HG03575 (cell line): ENCODE measurements at regions not wholly inside any gene's neighbourhood (a gene's known extent, or its start where the extent isn't known, plus 50 kb on each side); places are given as distances from the start of the nearest gene placed in this dataset.

Source experiments
- ATAC-seq: cut with Tn5 transposase; IDR thresholded peaks from one replicate; pipeline ENCODE4 v1.9.1; 2021; ENCODE audit not compliant: unreplicated experiment, insufficient number of reproducible peaks, low FRiP score; ENCODE audit errors: extremely low read depth

GRCh38 chr9:27847380-27847779 is 274.1 kb upstream of the C9orf72 start:
- ATAC-seq = no peak

DNA sequence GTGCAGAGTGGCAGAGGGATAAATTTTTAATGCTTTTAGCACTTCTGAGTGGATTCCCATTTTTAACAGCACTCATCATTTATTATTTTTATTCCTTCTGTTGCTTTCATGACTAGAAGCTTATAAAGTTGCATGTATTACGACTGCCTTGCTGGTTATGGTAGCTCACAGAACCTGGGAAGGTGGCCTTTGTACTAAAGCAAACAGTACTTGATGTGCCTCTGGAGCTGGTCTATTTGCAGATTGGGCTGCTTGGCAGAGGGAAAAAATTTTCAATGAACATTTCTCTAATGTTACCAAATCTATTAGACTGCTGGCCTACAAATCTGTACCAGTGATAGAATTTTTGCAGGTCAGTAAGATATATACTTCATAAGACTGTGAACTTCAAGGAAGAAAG is 274.5 kb upstream of the C9orf72 start:
- no peak for ATAC-seq

GRCh38 chr9:27848315-27848714 is 275.0 kb upstream of the C9orf72 start:
- ATAC-seq = no peak

GRCh38 chr9:27851858-27852257 is 278.6 kb upstream of the C9orf72 start:
- no peak for ATAC-seq

GRCh38 chr9:27853529-27853928 is 280.2 kb upstream of the C9orf72 start:
- ATAC-seq = no peak

DNA sequence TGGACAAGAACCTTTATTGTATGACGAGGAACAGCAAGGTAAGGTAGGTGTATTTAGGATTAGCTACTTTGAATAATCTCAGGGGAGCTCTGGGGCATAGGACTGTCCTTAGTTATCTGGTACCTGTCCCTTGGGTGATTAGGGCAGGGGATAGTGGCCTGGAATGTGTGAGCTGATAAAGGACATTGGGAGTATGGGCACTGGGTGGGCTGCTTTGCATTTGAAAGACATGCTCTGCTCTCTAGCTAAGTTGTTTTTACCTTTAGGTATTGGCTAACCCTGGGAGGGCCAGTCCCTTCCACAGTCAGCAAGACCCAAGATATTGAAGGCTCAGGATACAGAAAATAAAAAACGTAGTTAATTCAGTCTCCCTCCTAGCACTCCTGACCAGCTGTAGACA is 282.8 kb upstream of the C9orf72 start:
- no peak for ATAC-seq

DNA sequence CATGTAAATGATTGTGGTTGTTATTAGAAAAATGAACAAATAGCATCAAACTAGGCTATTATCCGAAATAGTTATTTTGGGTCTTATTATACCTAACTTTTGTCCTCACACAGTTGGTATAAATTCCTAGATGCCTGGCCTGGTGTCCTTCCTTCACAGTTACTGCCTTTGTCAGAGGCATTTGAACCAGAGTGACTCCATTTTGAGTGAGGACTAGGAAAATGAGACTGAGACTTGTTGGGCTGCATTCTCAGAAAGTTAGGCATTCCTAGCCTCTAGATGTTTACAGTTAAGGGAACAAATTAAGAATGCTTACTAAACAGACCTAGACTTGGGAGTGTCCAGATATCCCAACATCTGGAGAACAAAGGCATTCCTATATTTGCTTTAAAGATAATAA is 283.5 kb upstream of the C9orf72 start:
- no peak for ATAC-seq

GRCh38 chr9:27861887-27862286 is 288.6 kb upstream of the C9orf72 start:
- ATAC-seq = no peak

- no peak for ATAC-seq
Measured at GRCh38 chr9:27864644-27865438, 291.6 kb upstream of the C9orf72 start.

DNA sequence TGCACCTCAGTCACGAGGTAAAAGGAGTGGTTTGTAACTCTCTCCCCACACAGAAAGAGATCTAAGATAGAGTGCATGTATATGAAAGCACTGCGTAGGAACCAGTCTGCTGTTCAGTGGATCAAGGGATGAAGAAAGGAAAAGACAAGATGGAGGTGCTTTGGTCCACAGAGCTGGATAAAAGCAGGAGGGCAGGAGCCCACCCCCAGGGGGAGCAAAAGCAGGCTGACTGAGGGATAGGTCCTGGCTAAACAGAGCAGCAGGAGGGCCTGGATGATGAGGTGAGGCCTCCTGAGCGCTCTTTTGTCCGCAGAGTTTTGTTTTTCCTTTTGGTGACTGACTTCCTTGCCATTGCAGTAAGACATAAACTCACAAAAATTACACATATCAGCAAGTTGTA is 293.5 kb upstream of the C9orf72 start:
- no peak for ATAC-seq

GRCh38 chr9:27870404-27870803 is 297.1 kb upstream of the C9orf72 start:
- ATAC-seq = no peak

- ATAC-seq = no peak
Measured at GRCh38 chr9:27880156-27880555, 306.9 kb upstream of the C9orf72 start.

DNA sequence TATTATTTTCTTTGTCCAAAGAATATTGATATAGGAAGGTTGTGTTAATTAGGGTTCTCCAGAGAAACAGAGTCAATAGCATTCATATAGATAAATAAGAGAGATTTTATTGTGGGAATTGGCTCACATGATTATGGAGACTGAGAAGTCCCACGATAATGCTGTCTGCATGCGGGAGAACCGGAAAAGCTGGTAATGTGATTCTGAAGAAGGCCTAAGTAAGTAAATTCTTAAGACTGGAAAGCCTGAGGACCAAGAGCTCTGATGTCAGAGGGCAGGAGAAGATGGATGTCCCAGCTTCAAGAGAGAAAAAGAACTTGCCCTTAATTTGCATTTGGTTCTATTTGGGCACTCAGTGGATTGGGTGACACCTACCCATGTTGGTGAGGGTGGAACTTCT is 307.4 kb upstream of the C9orf72 start:
- no peak for ATAC-seq

DNA sequence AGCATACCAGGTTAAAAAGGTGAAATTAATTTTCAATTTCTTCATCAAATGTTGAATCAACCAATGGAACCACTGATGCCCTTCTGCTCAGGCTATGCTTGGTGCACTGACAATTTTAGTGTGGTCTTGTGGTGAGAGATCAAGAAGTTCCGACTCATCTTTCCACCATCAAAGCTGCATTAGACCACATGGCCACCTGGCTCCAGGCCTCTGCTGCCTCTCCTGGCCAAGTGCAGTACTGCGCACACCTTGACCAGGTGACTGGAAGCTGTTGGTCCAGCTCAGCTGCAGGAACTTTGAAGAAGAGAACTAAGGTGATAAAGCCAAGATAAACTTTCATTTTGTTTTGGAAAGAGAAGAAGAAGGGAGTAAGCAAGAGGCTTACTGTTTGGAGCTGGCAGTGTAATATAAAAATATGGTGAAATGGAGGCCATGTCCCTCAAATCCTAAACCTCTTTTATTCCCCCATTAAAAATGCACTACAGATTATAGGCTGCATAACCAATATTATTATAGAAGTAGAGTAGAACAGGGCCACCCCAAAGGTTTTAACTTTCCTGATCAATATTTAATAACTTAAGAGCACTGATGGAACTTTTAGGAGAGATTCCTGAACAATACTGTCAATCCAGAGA is 315.5 kb upstream of the C9orf72 start:
- ATAC-seq = peak; percentile 85

- ATAC-seq = no peak
Measured at GRCh38 chr9:27924502-27924901, 351.2 kb upstream of the C9orf72 start.

DNA sequence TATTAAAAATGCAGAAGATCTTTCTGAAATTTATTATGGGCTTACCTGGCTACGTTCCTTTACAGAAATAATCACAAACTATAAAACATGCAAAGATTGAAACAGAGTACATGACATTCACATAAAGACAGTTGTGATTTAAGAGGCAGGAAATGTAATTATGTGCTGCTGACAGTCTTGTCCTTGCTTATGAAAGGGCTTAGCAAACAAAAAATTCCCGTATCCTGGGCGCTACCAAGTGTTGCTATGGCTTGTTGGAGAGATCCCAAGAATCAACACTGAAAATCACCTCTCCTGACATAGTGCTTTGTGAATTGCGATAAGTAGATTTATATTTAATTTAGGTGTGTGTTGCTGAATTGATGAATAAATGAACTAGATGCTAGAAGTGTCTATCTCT is 352.5 kb upstream of the C9orf72 start:
- no peak for ATAC-seq

DNA sequence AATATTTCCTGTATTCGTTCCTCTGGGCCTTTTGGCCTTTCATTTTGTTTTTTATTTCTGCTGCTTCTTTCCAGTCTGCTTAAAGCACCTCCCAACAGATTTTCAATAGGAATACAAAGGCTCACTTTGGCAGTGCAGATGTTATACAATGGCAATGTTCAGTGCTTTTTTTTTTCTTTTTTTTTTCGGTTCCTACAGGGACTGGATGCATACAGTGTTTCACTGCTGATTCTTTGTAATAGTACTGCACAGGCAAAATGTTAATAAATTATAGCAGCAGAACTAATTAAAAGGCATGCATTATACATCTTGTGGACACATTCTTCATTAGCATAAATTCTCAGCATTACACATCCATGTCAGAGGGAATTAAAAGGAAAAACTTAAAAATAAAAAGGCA is 356.6 kb upstream of the C9orf72 start:
- ATAC-seq = no peak

DNA sequence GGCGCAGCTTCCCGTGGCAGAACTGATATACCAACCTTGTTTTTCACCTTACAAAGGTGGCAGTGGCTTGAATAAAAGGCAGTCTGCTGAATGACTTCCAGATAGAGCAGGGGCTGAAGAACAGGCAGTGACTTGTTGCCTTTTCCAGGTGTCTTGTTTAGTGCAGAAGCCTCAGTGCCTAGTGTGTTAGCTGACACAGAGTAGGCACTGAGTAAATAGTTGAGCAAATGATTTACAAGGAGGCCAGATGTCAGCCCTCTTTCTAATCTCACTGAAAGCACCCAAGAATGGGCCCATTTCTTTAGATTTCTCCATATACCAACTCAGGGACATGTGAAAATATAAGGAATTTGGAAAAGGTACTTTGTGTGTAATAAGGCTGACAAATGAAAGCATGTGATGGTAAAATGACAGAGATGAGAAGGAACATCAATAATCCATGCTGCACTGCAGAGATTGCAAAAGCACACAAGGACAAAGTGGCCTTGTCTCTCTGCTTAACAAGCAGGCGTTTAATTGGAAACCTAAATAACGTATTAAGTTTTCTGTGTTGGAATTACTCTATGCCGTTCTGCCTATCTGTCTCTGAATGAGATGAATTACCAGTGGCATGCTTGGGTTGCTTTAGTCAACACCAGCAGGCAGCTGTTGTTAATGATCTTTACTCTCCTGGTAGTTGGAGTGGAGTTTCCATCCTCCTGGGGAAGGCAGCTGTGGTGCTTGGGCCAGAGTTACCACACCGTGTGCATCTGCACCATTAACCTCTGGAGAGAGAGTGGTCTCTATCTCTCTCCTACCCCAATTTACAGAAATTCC is 360.1 kb upstream of the C9orf72 start:
- ATAC-seq = no peak

DNA sequence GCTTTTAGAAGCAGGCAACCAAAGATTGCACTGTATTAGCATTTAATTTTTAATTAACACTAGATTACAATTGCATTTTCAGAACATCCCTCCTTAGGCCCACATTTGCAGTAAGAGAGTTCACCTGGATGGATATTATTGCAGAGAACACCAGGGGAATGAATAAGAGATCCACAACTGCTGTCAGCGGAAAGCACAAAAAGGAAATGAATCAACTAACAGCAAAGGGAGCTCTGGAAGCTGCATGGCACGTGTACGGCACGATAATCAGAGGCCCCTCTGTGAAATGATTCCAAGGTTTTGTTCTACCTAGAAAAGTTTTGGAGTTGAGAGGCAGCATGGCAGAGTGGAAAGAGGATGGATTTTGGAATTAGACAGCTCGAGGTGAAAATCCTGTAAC is 361.2 kb upstream of the C9orf72 start:
- no peak for ATAC-seq

DNA sequence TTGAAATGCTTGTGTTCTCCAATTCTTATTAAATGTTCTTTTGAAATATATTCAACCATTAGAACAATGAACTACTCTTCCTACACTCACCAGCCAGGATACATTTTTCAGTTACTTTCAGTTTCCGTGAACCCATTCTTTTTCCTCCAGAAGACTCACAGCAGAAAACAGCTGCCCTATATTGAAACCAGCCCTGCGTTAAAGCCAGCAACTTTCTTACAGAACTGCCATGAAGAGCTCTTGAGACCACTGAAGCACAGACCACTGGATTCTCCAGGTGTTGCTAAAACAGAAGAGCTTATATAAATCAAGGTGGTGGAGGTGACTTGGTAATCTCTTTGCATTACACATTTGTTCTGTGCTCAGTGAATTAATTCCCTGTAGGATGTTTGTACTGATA is 365.9 kb upstream of the C9orf72 start:
- no peak for ATAC-seq
